Endothelial cell (in vitro differentiated cells): ENCODE measurements at regions not wholly inside any gene's neighbourhood (a gene's known extent, or its start where the extent isn't known, plus 50 kb on each side); places are given as distances from the start of the nearest gene placed in this dataset.

ENCODE experiments used
- DNase-seq: peaks from one replicate; pipeline ENCODE4 v3.0.0; 2021; ENCODE audit warnings: low spot score
- H3K27ac Mint-ChIP-seq: one replicate; pipeline ENCODE4 v1.8.0; 2021; ENCODE audit warnings: mixed read lengths, inconsistent platforms; ENCODE audit not compliant: unreplicated experiment
- H3K27me3 Mint-ChIP-seq: one replicate; pipeline ENCODE4 v1.8.0; 2021; ENCODE audit warnings: mild to moderate bottlenecking, moderate library complexity, mixed read lengths, inconsistent platforms; ENCODE audit not compliant: unreplicated experiment
- H3K36me3 Mint-ChIP-seq: one replicate; pipeline ENCODE4 v1.8.0; 2021; ENCODE audit warnings: mild to moderate bottlenecking, low read depth, mixed read lengths, inconsistent platforms; ENCODE audit not compliant: unreplicated experiment
- H3K4me1 Mint-ChIP-seq: one replicate; pipeline ENCODE4 v1.8.0; 2021; ENCODE audit warnings: mild to moderate bottlenecking, mixed read lengths, inconsistent platforms; ENCODE audit not compliant: unreplicated experiment
- H3K4me3 Mint-ChIP-seq: one replicate; pipeline ENCODE4 v1.8.0; 2021; ENCODE audit warnings: mild to moderate bottlenecking, mixed read lengths, inconsistent platforms; ENCODE audit not compliant: unreplicated experiment
- H3K9me3 Mint-ChIP-seq: one replicate; pipeline ENCODE4 v1.8.0; 2021; ENCODE audit warnings: mixed read lengths, inconsistent platforms; ENCODE audit not compliant: unreplicated experiment
- CTCF ChIP-seq: fragments of 200-600 bp; sonication (generic); IDR thresholded peaks from one replicate; pipeline ENCODE4 v1.5.0; 2021; ENCODE audit warnings: antibody characterized with exemption; ENCODE audit not compliant: unreplicated experiment

GRCh38 chr13:71323266-71323665 lies 543.7 kb downstream of the DACH1 start:
- Mint-ChIP-seq H3K4me1 (no peaks in the 10 kb centered on the region), H3K27ac (no peak overlapping the region), H3K4me3 (no peak overlapping the region), H3K36me3 (no peaks in the 10 kb centered on the region), H3K27me3 (no peaks in the 10 kb centered on the region), H3K9me3 (no peaks in the 10 kb centered on the region)
- DNase-seq, result no peak
- no peak for TF ChIP-seq CTCF

- peak; percentile 41 for DNase-seq
Measured at GRCh38 chr13:71320452-71320851, 546.6 kb downstream of the DACH1 start.

GRCh38 chr13:71316792-71317363 lies 550.1 kb downstream of the DACH1 start:
- Mint-ChIP-seq H3K4me1 (no peaks in the 10 kb centered on the region), H3K9me3 (no peaks in the 10 kb centered on the region), H3K27me3 (no peaks in the 10 kb centered on the region), H3K27ac (no peak overlapping the region), H3K4me3 (no peak overlapping the region), H3K36me3 (no peaks in the 10 kb centered on the region)
- no peak for DNase-seq
- TF ChIP-seq CTCF, result no peak

More at GRCh38 chr13:71320452-71320851, 546.6 kb downstream of the DACH1 start:
- no peaks in the 10 kb centered on the region for H3K27me3 Mint-ChIP-seq
- no peak overlapping the region for H3K27ac Mint-ChIP-seq
- peak; percentile 67 for TF ChIP-seq CTCF
- H3K9me3 Mint-ChIP-seq, result no peaks in the 10 kb centered on the region
- H3K4me3 Mint-ChIP-seq, result no peak overlapping the region
- no peaks in the 10 kb centered on the region for H3K4me1 Mint-ChIP-seq
- H3K36me3 Mint-ChIP-seq, result no peaks in the 10 kb centered on the region

GRCh38 chr13:71312923-71313322 lies 554.1 kb downstream of the DACH1 start:
- Mint-ChIP-seq H3K27me3 (peaks cover 2% of the 10 kb centered on the region), H3K9me3 (no peaks in the 10 kb centered on the region), H3K4me3 (no peak overlapping the region), H3K36me3 (no peaks in the 10 kb centered on the region), H3K4me1 (no peaks in the 10 kb centered on the region), H3K27ac (no peak overlapping the region)
- DNase-seq, result no peak
- no peak for TF ChIP-seq CTCF

GRCh38 chr13:71309905-71310304 lies 557.1 kb downstream of the DACH1 start:
- Mint-ChIP-seq H3K4me3 (no peak overlapping the region), H3K9me3 (no peaks in the 10 kb centered on the region), H3K4me1 (no peaks in the 10 kb centered on the region), H3K27ac (no peak overlapping the region), H3K36me3 (no peaks in the 10 kb centered on the region), H3K27me3 (peaks cover 2% of the 10 kb centered on the region)
- TF ChIP-seq CTCF, result no peak
- no peak for DNase-seq
